ENCODE measurements at regions not wholly inside any gene's neighbourhood (a gene's known extent, or its start where the extent isn't known, plus 50 kb on each side); places are given as distances from the start of the nearest gene placed in this dataset.

- Histone ChIP-seq H2BK120ac (ENCODE audit: insufficient read depth, low read length, poor library complexity) (no peak overlapping the region), H4K12ac (ENCODE audit: low read depth, low read length) (no peak overlapping the region), H4K91ac (ENCODE audit: low read depth, low read length) (no peak overlapping the region), H2AK5ac (ENCODE audit: low read length) (no peak overlapping the region), H3K79me1 (ENCODE audit: low read length) (no peaks in the 10 kb centered on the region), H2BK5ac (ENCODE audit: low read depth, low read length, poor library complexity) (no peak overlapping the region), H3K18ac (ENCODE audit: low read length) (no peak overlapping the region), H3K9me3 (ENCODE audit: insufficient read depth, low read depth, low read length) (peaks cover 4% of the 10 kb centered on the region), H3K4me3 (ENCODE audit: low read depth, low read length) (no peak overlapping the region), H3K36me3 (ENCODE audit: control insufficient read depth in 1 of 2, insufficient read depth in 2 of 2, low read length in 2 of 2) (no peaks in the 10 kb centered on the region), H3K4me2 (ENCODE audit: low read length) (no peak overlapping the region), H3K9ac (ENCODE audit: low read length) (no peak overlapping the region), H3K23ac (ENCODE audit: low read length) (no peak overlapping the region), H3K27me3 (ENCODE audit: insufficient read depth, low read length) (no peaks in the 10 kb centered on the region), H3K14ac (ENCODE audit: low read length) (no peak overlapping the region), H3K4ac (ENCODE audit: low read depth, low read length) (no peak overlapping the region), H4K8ac (ENCODE audit: low read depth, low read length) (no peak overlapping the region), H3K4me1 (ENCODE audit: control insufficient read depth in 1 of 2, insufficient read depth in 2 of 2, low read length in 2 of 2) (no peaks in the 10 kb centered on the region), H3K79me2 (ENCODE audit: control insufficient read depth, insufficient read depth, low read length, poor library complexity) (no peaks in the 10 kb centered on the region), H2BK12ac (ENCODE audit: low read length) (no peak overlapping the region), H2AFZ (ENCODE audit: insufficient read depth, low read length, poor library complexity) (no peak overlapping the region), H3K27ac (ENCODE audit: low read depth, low read length) (no peak overlapping the region)
- no CpG with 5 or more reads among the region's 4 CpGs for WGBS (ENCODE audit: extremely low coverage, insufficient coverage, insufficient read length)
- no peak for DNase-seq
These were observed 89.8 kb upstream of the GNAI1 start for GRCh38 chr7:80044796-80045195.

DNA sequence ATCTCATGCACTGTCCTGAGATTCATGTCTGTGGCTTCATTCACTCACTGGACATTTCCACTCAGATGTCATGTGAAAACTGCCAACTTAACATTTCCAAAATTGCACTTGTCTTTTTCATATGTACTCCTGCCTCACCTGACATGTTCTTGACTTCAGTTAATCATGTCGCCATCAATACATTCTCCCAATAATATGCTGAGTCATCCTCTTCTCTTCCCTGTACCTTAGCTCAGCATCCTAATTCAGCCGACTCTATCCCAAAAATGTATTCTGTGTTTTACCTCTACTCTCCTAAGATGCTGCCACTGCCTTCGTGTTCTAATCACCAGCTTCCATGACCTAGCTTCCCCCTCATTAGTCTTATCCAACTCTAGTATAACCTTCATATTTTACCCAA, 93.9 kb upstream of the GNAI1 start:
- DNase-seq: no peak
- no peaks in the 10 kb centered on the region for H3K79me1 ChIP-seq (ENCODE audit: low read length)
- WGBS (ENCODE audit: extremely low coverage, insufficient coverage, insufficient read length): no CpG with 5 or more reads among the region's 3 CpGs
- no peak overlapping the region for H3K4me2 ChIP-seq (ENCODE audit: low read length)
- H4K91ac ChIP-seq (ENCODE audit: low read depth, low read length): no peak overlapping the region
- H2BK12ac ChIP-seq (ENCODE audit: low read length): no peak overlapping the region
- H2AFZ ChIP-seq (ENCODE audit: insufficient read depth, low read length, poor library complexity): no peak overlapping the region
- H3K18ac ChIP-seq (ENCODE audit: low read length): no peak overlapping the region
- H3K9ac ChIP-seq (ENCODE audit: low read length): no peak overlapping the region
- H3K79me2 ChIP-seq (ENCODE audit: control insufficient read depth, insufficient read depth, low read length, poor library complexity): no peaks in the 10 kb centered on the region
- H3K9me3 ChIP-seq (ENCODE audit: insufficient read depth, low read depth, low read length): peaks cover 4% of the 10 kb centered on the region
- no peaks in the 10 kb centered on the region for H3K36me3 ChIP-seq (ENCODE audit: control insufficient read depth in 1 of 2, insufficient read depth in 2 of 2, low read length in 2 of 2)
- H3K27ac ChIP-seq (ENCODE audit: low read depth, low read length): no peak overlapping the region
- H3K23ac ChIP-seq (ENCODE audit: low read length): no peak overlapping the region
- no peak overlapping the region for H2AK5ac ChIP-seq (ENCODE audit: low read length)
- no peak overlapping the region for H4K12ac ChIP-seq (ENCODE audit: low read depth, low read length)
- H3K4me1 ChIP-seq (ENCODE audit: control insufficient read depth in 1 of 2, insufficient read depth in 2 of 2, low read length in 2 of 2): no peaks in the 10 kb centered on the region
- H2BK5ac ChIP-seq (ENCODE audit: low read depth, low read length, poor library complexity): no peak overlapping the region
- H4K8ac ChIP-seq (ENCODE audit: low read depth, low read length): no peak overlapping the region
- no peak overlapping the region for H3K4me3 ChIP-seq (ENCODE audit: low read depth, low read length)
- no peak overlapping the region for H2BK120ac ChIP-seq (ENCODE audit: insufficient read depth, low read length, poor library complexity)
- no peak overlapping the region for H3K14ac ChIP-seq (ENCODE audit: low read length)
- H3K27me3 ChIP-seq (ENCODE audit: insufficient read depth, low read length): no peaks in the 10 kb centered on the region
- no peak overlapping the region for H3K4ac ChIP-seq (ENCODE audit: low read depth, low read length)

- H4K91ac ChIP-seq (ENCODE audit: low read depth, low read length): no peak overlapping the region
- no peak overlapping the region for H2AFZ ChIP-seq (ENCODE audit: insufficient read depth, low read length, poor library complexity)
- H3K27ac ChIP-seq (ENCODE audit: low read depth, low read length): no peak overlapping the region
- H3K4me3 ChIP-seq (ENCODE audit: low read depth, low read length): no peak overlapping the region
- H3K4me2 ChIP-seq (ENCODE audit: low read length): no peak overlapping the region
- H3K27me3 ChIP-seq (ENCODE audit: insufficient read depth, low read length): no peaks in the 10 kb centered on the region
- H3K9ac ChIP-seq (ENCODE audit: low read length): no peak overlapping the region
- no peaks in the 10 kb centered on the region for H3K4me1 ChIP-seq (ENCODE audit: control insufficient read depth in 1 of 2, insufficient read depth in 2 of 2, low read length in 2 of 2)
- H4K12ac ChIP-seq (ENCODE audit: low read depth, low read length): no peak overlapping the region
- H3K79me1 ChIP-seq (ENCODE audit: low read length): no peaks in the 10 kb centered on the region
- H3K36me3 ChIP-seq (ENCODE audit: control insufficient read depth in 1 of 2, insufficient read depth in 2 of 2, low read length in 2 of 2): no peaks in the 10 kb centered on the region
- no peak overlapping the region for H2BK5ac ChIP-seq (ENCODE audit: low read depth, low read length, poor library complexity)
- no peak for DNase-seq
- H4K8ac ChIP-seq (ENCODE audit: low read depth, low read length): no peak overlapping the region
- H3K9me3 ChIP-seq (ENCODE audit: insufficient read depth, low read depth, low read length): peaks cover 4% of the 10 kb centered on the region
- no peak overlapping the region for H2BK12ac ChIP-seq (ENCODE audit: low read length)
- no CpG with 5 or more reads among the region's 2 CpGs for WGBS (ENCODE audit: extremely low coverage, insufficient coverage, insufficient read length)
- H3K4ac ChIP-seq (ENCODE audit: low read depth, low read length): no peak overlapping the region
- H3K18ac ChIP-seq (ENCODE audit: low read length): no peak overlapping the region
- H3K23ac ChIP-seq (ENCODE audit: low read length): no peak overlapping the region
- H3K14ac ChIP-seq (ENCODE audit: low read length): no peak overlapping the region
- no peaks in the 10 kb centered on the region for H3K79me2 ChIP-seq (ENCODE audit: control insufficient read depth, insufficient read depth, low read length, poor library complexity)
- H2AK5ac ChIP-seq (ENCODE audit: low read length): no peak overlapping the region
- no peak overlapping the region for H2BK120ac ChIP-seq (ENCODE audit: insufficient read depth, low read length, poor library complexity)
These were observed 94.3 kb upstream of the GNAI1 start for GRCh38 chr7:80040335-80040734.

- no CpG with 5 or more reads among the region's 5 CpGs for WGBS (ENCODE audit: extremely low coverage, insufficient coverage, insufficient read length)
- Histone ChIP-seq H3K14ac (ENCODE audit: low read length) (no peak overlapping the region), H3K4me1 (ENCODE audit: control insufficient read depth in 1 of 2, insufficient read depth in 2 of 2, low read length in 2 of 2) (no peaks in the 10 kb centered on the region)
These were observed 95.3 kb upstream of the GNAI1 start for GRCh38 chr7:80039251-80039884.

More at GRCh38 chr7:80039251-80039884, 95.3 kb upstream of the GNAI1 start:
- Histone ChIP-seq H4K8ac (ENCODE audit: low read depth, low read length) (no peak overlapping the region), H3K9me3 (ENCODE audit: insufficient read depth, low read depth, low read length) (peaks cover 2% of the 10 kb centered on the region), H3K4me3 (ENCODE audit: low read depth, low read length) (no peak overlapping the region), H3K79me1 (ENCODE audit: low read length) (no peaks in the 10 kb centered on the region), H4K12ac (ENCODE audit: low read depth, low read length) (no peak overlapping the region), H3K23ac (ENCODE audit: low read length) (no peak overlapping the region), H2BK5ac (ENCODE audit: low read depth, low read length, poor library complexity) (no peak overlapping the region), H2AFZ (ENCODE audit: insufficient read depth, low read length, poor library complexity) (no peak overlapping the region), H3K27me3 (ENCODE audit: insufficient read depth, low read length) (no peaks in the 10 kb centered on the region), H3K79me2 (ENCODE audit: control insufficient read depth, insufficient read depth, low read length, poor library complexity) (no peaks in the 10 kb centered on the region), H3K36me3 (ENCODE audit: control insufficient read depth in 1 of 2, insufficient read depth in 2 of 2, low read length in 2 of 2) (no peaks in the 10 kb centered on the region), H3K9ac (ENCODE audit: low read length) (no peak overlapping the region), H3K18ac (ENCODE audit: low read length) (no peak overlapping the region), H2AK5ac (ENCODE audit: low read length) (no peak overlapping the region), H3K4ac (ENCODE audit: low read depth, low read length) (no peak overlapping the region), H3K27ac (ENCODE audit: low read depth, low read length) (no peak overlapping the region), H3K4me2 (ENCODE audit: low read length) (no peak overlapping the region), H2BK12ac (ENCODE audit: low read length) (no peak overlapping the region), H4K91ac (ENCODE audit: low read depth, low read length) (no peak overlapping the region), H2BK120ac (ENCODE audit: insufficient read depth, low read length, poor library complexity) (no peak overlapping the region)
- DNase-seq: no peak

Measured in trophoblast cell (in vitro differentiated cells and primary cell).